Heart left ventricle (tissue), 13 donors: ENCODE measurements at regions not wholly inside any gene's neighbourhood (a gene's known extent, or its start where the extent isn't known, plus 50 kb on each side); places are given as distances from the start of the nearest gene placed in this dataset.

Experiments
- CTCF ChIP-seq, 12 donors: fragments of 200-600 bp; sonication (generic) in 4 of 12; IDR thresholded peaks; one replicate each; pipeline versions ENCODE4 v1.5.0 to v1.8.0; 2018 to 2022; ENCODE audit warnings: antibody characterized with exemption in 12 of 12, mild to moderate bottlenecking in 5 of 12
- POLR2A ChIP-seq, 2 donors: fragments of 450-650 bp; IDR thresholded peaks; one replicate each; pipeline ENCODE4 v1.6.1; 2017; ENCODE audit warnings: antibody characterized with exemption in 2 of 2, mild to moderate bottlenecking in 2 of 2, moderate library complexity in 2 of 2
- donor health status: ischemic (EF 13 %, LVEDD 7.1; RV severe dilation, severe dysfunction).
- donor health status: DM: no; HTN: yes; CAD: no.
- donor health status: DM: no; HTN: no; CAD: no.
- donor health status: ischemic (EF 25% LVEDD 6.9; RV normal size, moderate dysfunction).
- donor health status: ischemic (EF 25% LVEDD 5.7; RV mildly dilated, moderate dysfunction).
- donor health status: ischemic (EF 35%, LVEDD 5.7; RV mildly dilated, moderate dysfunction).
- donor health status: nonischemic (EF 11% LVEDD 7.7; RV severe dilation, severe dysfunction).
- donor health status: DM: yes; HTN: yes; CAD: no.
- donor health status: PGD.
- donor health status: ischemic (EF 29% LVEDD 5.4; RV normal size, mild dysfunction).
- donor health status: nonischemic (EF 23%, LVEDD 6.1; RV moderate dilation, normal function).

- TF ChIP-seq CTCF (IDR thresholded peaks at IDR 0.05) (no peak), POLR2A (IDR thresholded peaks at IDR 0.05) (no peak)
These were observed 197.0 kb upstream of the SLC7A11 start for GRCh38 chr4:138439143-138439581.
